ENCODE measurements at regions not wholly inside any gene's neighbourhood (a gene's known extent, or its start where the extent isn't known, plus 50 kb on each side); places are given as distances from the start of the nearest gene placed in this dataset.

GRCh38 chr2:64283006-64283570 is 138.9 kb upstream of the PELI1 start:
- no peaks in the 10 kb centered on the region for H3K27me3 ChIP-seq (ENCODE audit: control insufficient read depth, insufficient read depth, low read length)
- H3K36me3 ChIP-seq (ENCODE audit: control insufficient read depth, insufficient read depth, low read length) = no peaks in the 10 kb centered on the region
- DNase-seq (ENCODE audit: low read depth, low spot score) = no peak
- no peaks in the 10 kb centered on the region for H3K9me3 ChIP-seq (ENCODE audit: control insufficient read depth, insufficient read depth, low read length)
- no peak overlapping the region for H3K27ac ChIP-seq (ENCODE audit: low read length)
- 100% methylated on average over 1 of the region's 5 CpGs for WGBS (ENCODE audit: insufficient coverage, insufficient read length)
- H3K4me1 ChIP-seq (ENCODE audit: control insufficient read depth, insufficient read depth, low read length) = peaks cover 1% of the 10 kb centered on the region
- H3K4me3 ChIP-seq (ENCODE audit: low read length) = no peak overlapping the region

- H3K9me3 ChIP-seq (ENCODE audit: control insufficient read depth, insufficient read depth, low read length) = no peaks in the 10 kb centered on the region
- 100% methylated on average over 1 of the region's 15 CpGs for WGBS (ENCODE audit: insufficient coverage, insufficient read length)
- no peaks in the 10 kb centered on the region for H3K27me3 ChIP-seq (ENCODE audit: control insufficient read depth, insufficient read depth, low read length)
- no peak for DNase-seq (ENCODE audit: low read depth, low spot score)
- H3K27ac ChIP-seq (ENCODE audit: low read length) = no peak overlapping the region
- no peaks in the 10 kb centered on the region for H3K36me3 ChIP-seq (ENCODE audit: control insufficient read depth, insufficient read depth, low read length)
- peaks cover 5% of the 10 kb centered on the region for H3K4me1 ChIP-seq (ENCODE audit: control insufficient read depth, insufficient read depth, low read length)
- no peak overlapping the region for H3K4me3 ChIP-seq (ENCODE audit: low read length)
Observed at GRCh38 chr2:64283641-64284361, 139.6 kb upstream of the PELI1 start.

GRCh38 chr2:64284751-64285150 is 140.5 kb upstream of the PELI1 start:
- Histone ChIP-seq H3K9me3 (ENCODE audit: control insufficient read depth, insufficient read depth, low read length) (no peaks in the 10 kb centered on the region), H3K4me3 (ENCODE audit: low read length) (no peak overlapping the region), H3K4me1 (ENCODE audit: control insufficient read depth, insufficient read depth, low read length) (peaks cover 5% of the 10 kb centered on the region), H3K36me3 (ENCODE audit: control insufficient read depth, insufficient read depth, low read length) (no peaks in the 10 kb centered on the region), H3K27me3 (ENCODE audit: control insufficient read depth, insufficient read depth, low read length) (no peaks in the 10 kb centered on the region), H3K27ac (ENCODE audit: low read length) (no peak overlapping the region)
- DNase-seq (ENCODE audit: low read depth, low spot score) = no peak
- no CpG with 5 or more reads among the region's 3 CpGs for WGBS (ENCODE audit: insufficient coverage, insufficient read length)

- no peak overlapping the region for H3K27ac ChIP-seq (ENCODE audit: low read length)
- H3K4me1 ChIP-seq (ENCODE audit: control insufficient read depth, insufficient read depth, low read length) = peaks cover 5% of the 10 kb centered on the region
- DNase-seq (ENCODE audit: low read depth, low spot score) = no peak
- H3K9me3 ChIP-seq (ENCODE audit: control insufficient read depth, insufficient read depth, low read length) = no peaks in the 10 kb centered on the region
- no peaks in the 10 kb centered on the region for H3K27me3 ChIP-seq (ENCODE audit: control insufficient read depth, insufficient read depth, low read length)
- WGBS (ENCODE audit: insufficient coverage, insufficient read length) = no CpG with 5 or more reads among the region's 5 CpGs
- H3K4me3 ChIP-seq (ENCODE audit: low read length) = no peak overlapping the region
- H3K36me3 ChIP-seq (ENCODE audit: control insufficient read depth, insufficient read depth, low read length) = no peaks in the 10 kb centered on the region
Observed at GRCh38 chr2:64287202-64287740, 143.1 kb upstream of the PELI1 start.

GRCh38 chr2:64288321-64289193 is 144.3 kb upstream of the PELI1 start:
- no peak overlapping the region for H3K27ac ChIP-seq (ENCODE audit: low read length)
- H3K4me3 ChIP-seq (ENCODE audit: low read length) = no peak overlapping the region
- no peaks in the 10 kb centered on the region for H3K27me3 ChIP-seq (ENCODE audit: control insufficient read depth, insufficient read depth, low read length)
- H3K4me1 ChIP-seq (ENCODE audit: control insufficient read depth, insufficient read depth, low read length) = peaks cover 5% of the 10 kb centered on the region
- no peak for DNase-seq (ENCODE audit: low read depth, low spot score)
- no peaks in the 10 kb centered on the region for H3K36me3 ChIP-seq (ENCODE audit: control insufficient read depth, insufficient read depth, low read length)
- H3K9me3 ChIP-seq (ENCODE audit: control insufficient read depth, insufficient read depth, low read length) = no peaks in the 10 kb centered on the region
- WGBS (ENCODE audit: insufficient coverage, insufficient read length) = no CpG with 5 or more reads among the region's 13 CpGs

GRCh38 chr2:64289251-64289650 is 145.0 kb upstream of the PELI1 start:
- no peaks in the 10 kb centered on the region for H3K36me3 ChIP-seq (ENCODE audit: control insufficient read depth, insufficient read depth, low read length)
- H3K27me3 ChIP-seq (ENCODE audit: control insufficient read depth, insufficient read depth, low read length) = no peaks in the 10 kb centered on the region
- H3K27ac ChIP-seq (ENCODE audit: low read length) = no peak overlapping the region
- DNase-seq (ENCODE audit: low read depth, low spot score) = no peak
- H3K4me3 ChIP-seq (ENCODE audit: low read length) = no peak overlapping the region
- H3K9me3 ChIP-seq (ENCODE audit: control insufficient read depth, insufficient read depth, low read length) = no peaks in the 10 kb centered on the region
- peaks cover 5% of the 10 kb centered on the region for H3K4me1 ChIP-seq (ENCODE audit: control insufficient read depth, insufficient read depth, low read length)
- WGBS (ENCODE audit: insufficient coverage, insufficient read length) = 100% methylated on average over 2 of the region's 5 CpGs

GRCh38 chr2:64289737-64290136 is 145.5 kb upstream of the PELI1 start:
- no peak overlapping the region for H3K27ac ChIP-seq (ENCODE audit: low read length)
- H3K4me3 ChIP-seq (ENCODE audit: low read length) = no peak overlapping the region
- no peaks in the 10 kb centered on the region for H3K36me3 ChIP-seq (ENCODE audit: control insufficient read depth, insufficient read depth, low read length)
- no peak for DNase-seq (ENCODE audit: low read depth, low spot score)
- H3K27me3 ChIP-seq (ENCODE audit: control insufficient read depth, insufficient read depth, low read length) = no peaks in the 10 kb centered on the region
- peaks cover 5% of the 10 kb centered on the region for H3K4me1 ChIP-seq (ENCODE audit: control insufficient read depth, insufficient read depth, low read length)
- no CpG with 5 or more reads among the region's 1 CpG for WGBS (ENCODE audit: insufficient coverage, insufficient read length)
- no peaks in the 10 kb centered on the region for H3K9me3 ChIP-seq (ENCODE audit: control insufficient read depth, insufficient read depth, low read length)

- no peaks in the 10 kb centered on the region for H3K27me3 ChIP-seq (ENCODE audit: control insufficient read depth, insufficient read depth, low read length)
- H3K4me1 ChIP-seq (ENCODE audit: control insufficient read depth, insufficient read depth, low read length) = peaks cover 5% of the 10 kb centered on the region
- no peaks in the 10 kb centered on the region for H3K36me3 ChIP-seq (ENCODE audit: control insufficient read depth, insufficient read depth, low read length)
- no peak overlapping the region for H3K4me3 ChIP-seq (ENCODE audit: low read length)
- no CpG with 5 or more reads among the region's 1 CpG for WGBS (ENCODE audit: insufficient coverage, insufficient read length)
- DNase-seq (ENCODE audit: low read depth, low spot score) = no peak
- no peak overlapping the region for H3K27ac ChIP-seq (ENCODE audit: low read length)
- no peaks in the 10 kb centered on the region for H3K9me3 ChIP-seq (ENCODE audit: control insufficient read depth, insufficient read depth, low read length)
Observed at GRCh38 chr2:64291181-64291580, 147.0 kb upstream of the PELI1 start.

- Histone ChIP-seq H3K36me3 (ENCODE audit: control insufficient read depth, insufficient read depth, low read length) (no peaks in the 10 kb centered on the region), H3K9me3 (ENCODE audit: control insufficient read depth, insufficient read depth, low read length) (no peaks in the 10 kb centered on the region), H3K4me3 (ENCODE audit: low read length) (no peak overlapping the region), H3K27ac (ENCODE audit: low read length) (no peak overlapping the region), H3K4me1 (ENCODE audit: control insufficient read depth, insufficient read depth, low read length) (no peaks in the 10 kb centered on the region; the same call in 1 of the 2 replicates), H3K27me3 (ENCODE audit: control insufficient read depth, insufficient read depth, low read length) (no peaks in the 10 kb centered on the region)
- no CpG with 5 or more reads among the region's 5 CpGs for WGBS (ENCODE audit: insufficient coverage, insufficient read length)
- DNase-seq (ENCODE audit: low read depth, low spot score) = no peak
Observed at GRCh38 chr2:64295326-64296139, 151.3 kb upstream of the PELI1 start.

- WGBS (ENCODE audit: insufficient coverage, insufficient read length) = no CpG with 5 or more reads among the region's 4 CpGs
- Histone ChIP-seq H3K9me3 (ENCODE audit: control insufficient read depth, insufficient read depth, low read length) (no peaks in the 10 kb centered on the region), H3K27ac (ENCODE audit: low read length) (no peak overlapping the region), H3K36me3 (ENCODE audit: control insufficient read depth, insufficient read depth, low read length) (no peaks in the 10 kb centered on the region), H3K4me3 (ENCODE audit: low read length) (no peak overlapping the region), H3K4me1 (ENCODE audit: control insufficient read depth, insufficient read depth, low read length) (no peaks in the 10 kb centered on the region; the same call in 1 of the 2 replicates), H3K27me3 (ENCODE audit: control insufficient read depth, insufficient read depth, low read length) (no peaks in the 10 kb centered on the region)
- no peak for DNase-seq (ENCODE audit: low read depth, low spot score)
Observed at GRCh38 chr2:64296140-64296480, 151.9 kb upstream of the PELI1 start.

Measured in iPS DF 6.9 (cell line).